ENCODE measurements at regions not wholly inside any gene's neighbourhood (a gene's known extent, or its start where the extent isn't known, plus 50 kb on each side); places are given as distances from the start of the nearest gene placed in this dataset.

- Histone ChIP-seq H3K36me3 (ENCODE audit: insufficient read depth) (no peaks in the 10 kb centered on the region), H2AFZ (peak overlapping the region; percentile 3; the same call in 1 of the 2 replicates), H3K4me3 (no peak overlapping the region), H3K27me3 (ENCODE audit: insufficient read depth) (no peaks in the 10 kb centered on the region), H3K4me1 (ENCODE audit: insufficient read depth) (no peaks in the 10 kb centered on the region), H3K79me2 (replicated peaks; ENCODE audit: insufficient read depth) (no peaks in the 10 kb centered on the region), H3K27ac (ENCODE audit: low read depth) (no peak overlapping the region), H3K9me2 (ENCODE audit: insufficient read depth) (no peaks in the 10 kb centered on the region; the same call in 1 of the 2 replicates), H4K20me1 (replicated peaks; ENCODE audit: insufficient read depth) (no peaks in the 10 kb centered on the region), H3K4me2 (no peak overlapping the region), H3F3A (replicated peaks; ENCODE audit: low read depth) (no peaks in the 10 kb centered on the region)
- ATAC-seq (no peak), DNase-seq (ENCODE audit: low spot score) (no peak)
- no peak overlapping the region for H3K4me3 Mint-ChIP-seq
- TF ChIP-seq EZH2 (IDR thresholded peaks at IDR 0.05; ENCODE audit: low read depth, unreplicated experiment) (no peak), NANOG (IDR thresholded peaks at IDR 0.05; ENCODE audit: borderline replicate concordance) (no peak), REST (IDR thresholded peaks at IDR 0.05; ENCODE audit: unreplicated experiment) (no peak), CREB1 (CRISPR knock-in tag; IDR thresholded peaks at IDR 0.05; ENCODE audit: low read depth) (no peak), ZNF114 (CRISPR knock-in tag; IDR thresholded peaks at IDR 0.05) (no peak), ETS1 (IDR thresholded peaks at IDR 0.05) (no peak)
- no peak overlapping the region for H3K27ac Mint-ChIP-seq
- H3K4me1 Mint-ChIP-seq, result no peaks in the 10 kb centered on the region
- no peaks in the 10 kb centered on the region for H3K36me3 Mint-ChIP-seq (ENCODE audit: low read depth)
- no peaks in the 10 kb centered on the region for H3K9me3 Mint-ChIP-seq
- H3K27me3 Mint-ChIP-seq (ENCODE audit: insufficient read depth, low read depth, poor library complexity), result no peaks in the 10 kb centered on the region
Observed at GRCh38 chr11:97800891-97801290, 1219.9 kb upstream of the CNTN5 start.

GRCh38 chr11:97814325-97814959 lies 1206.3 kb upstream of the CNTN5 start:
- Histone ChIP-seq H3K4me3 (no peak overlapping the region), H4K20me1 (replicated peaks; ENCODE audit: insufficient read depth) (no peaks in the 10 kb centered on the region), H3K9me2 (ENCODE audit: insufficient read depth) (no peaks in the 10 kb centered on the region), H3K4me2 (no peak overlapping the region), H3F3A (replicated peaks; ENCODE audit: low read depth) (no peaks in the 10 kb centered on the region), H3K79me2 (replicated peaks; ENCODE audit: insufficient read depth) (no peaks in the 10 kb centered on the region), H3K36me3 (ENCODE audit: insufficient read depth) (no peaks in the 10 kb centered on the region), H3K27me3 (ENCODE audit: insufficient read depth) (no peaks in the 10 kb centered on the region), H3K4me1 (ENCODE audit: insufficient read depth) (no peaks in the 10 kb centered on the region), H3K27ac (ENCODE audit: low read depth) (no peak overlapping the region), H2AFZ (peak overlapping the region; percentile 1; the same call in 1 of the 2 replicates)
- DNase-seq (ENCODE audit: low spot score), result no peak
- no peaks in the 10 kb centered on the region for H3K27me3 Mint-ChIP-seq (ENCODE audit: insufficient read depth, low read depth, poor library complexity)
- H3K4me1 Mint-ChIP-seq, result no peaks in the 10 kb centered on the region
- H3K27ac Mint-ChIP-seq, result no peak overlapping the region
- H3K36me3 Mint-ChIP-seq (ENCODE audit: low read depth), result peaks cover 6% of the 10 kb centered on the region; the same call in 2 of the 3 replicates
- no peak for ATAC-seq
- H3K4me3 Mint-ChIP-seq, result no peak overlapping the region
- TF ChIP-seq ETS1 (IDR thresholded peaks at IDR 0.05) (no peak), ZNF331 (CRISPR knock-in tag; IDR thresholded peaks at IDR 0.05; ENCODE audit: low read depth) (no peak), EZH2 (IDR thresholded peaks at IDR 0.05; ENCODE audit: low read depth, unreplicated experiment) (no peak)
- peaks cover 12% of the 10 kb centered on the region for H3K9me3 Mint-ChIP-seq

Measured in GM23338 (cell line).